Stimulated activated effector memory CD8-positive, alpha-beta T cell treated with anti-CD3 and anti-CD28 coated beads, Interleukin-12 subunit alpha, Interleukin-12 subunit beta, amount 100 ng/mL, for 72 hours (primary cell): ENCODE measurements at regions not wholly inside any gene's neighbourhood (a gene's known extent, or its start where the extent isn't known, plus 50 kb on each side); places are given as distances from the start of the nearest gene placed in this dataset.
"Not testable (repeated sequence)": the region's sequence is repeated elsewhere in the genome, so short reads cannot be mapped to it uniquely, and the experiment has no call there.

Experiments
- ATAC-seq: fragments of 150-1000 bp; cut with Tn5 transposase; 2 replicates; pipeline ENCODE4 v1.10.0; 2021
- DNase-seq, 2 donors: peaks; one replicate each; pipeline ENCODE4 v3.0.0; 2021 to 2022; ENCODE audit warnings: low spot score in 2 of 2
- H3K27ac Mint-ChIP-seq: one replicate; pipeline ENCODE4 v1.8.0; 2022; ENCODE audit warnings: mild to moderate bottlenecking, mixed read lengths
- H3K36me3 Mint-ChIP-seq: one replicate; pipeline ENCODE4 v1.8.0; 2022; ENCODE audit warnings: mild to moderate bottlenecking, mixed read lengths
- H3K4me1 Mint-ChIP-seq: one replicate; pipeline ENCODE4 v1.8.0; 2022; ENCODE audit warnings: mixed read lengths
- H3K4me3 Mint-ChIP-seq: one replicate; pipeline ENCODE4 v1.8.0; 2022; ENCODE audit warnings: mild to moderate bottlenecking, mixed read lengths
- H3K9me3 Mint-ChIP-seq: one replicate; pipeline ENCODE4 v1.8.0; 2022; ENCODE audit warnings: mixed read lengths

DNA sequence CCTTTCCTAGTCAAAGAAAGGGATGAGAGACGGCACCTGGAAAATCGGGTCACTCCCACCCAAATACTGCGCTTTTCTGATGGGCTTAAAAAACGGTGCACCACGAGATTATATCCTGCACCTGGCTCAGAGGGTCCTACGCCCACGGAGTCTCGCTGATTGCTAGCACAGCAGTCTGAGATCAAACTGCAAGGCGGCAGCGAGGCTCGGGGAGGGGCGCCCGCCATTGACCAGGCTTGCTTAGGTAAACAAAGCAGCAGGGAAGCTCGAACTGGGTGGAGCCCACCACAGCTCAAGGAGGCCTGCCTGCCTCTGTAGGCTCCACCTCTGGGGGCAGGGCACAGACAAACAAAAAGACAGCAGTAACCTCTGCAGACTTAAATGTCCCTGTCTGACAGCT is 309.9 kb downstream of the KIF20B start:
- H3K4me3 Mint-ChIP-seq, H3K36me3 Mint-ChIP-seq, H3K4me1 Mint-ChIP-seq, ATAC-seq, H3K27ac Mint-ChIP-seq, DNase-seq, H3K9me3 Mint-ChIP-seq: not testable (repeated sequence)

DNA sequence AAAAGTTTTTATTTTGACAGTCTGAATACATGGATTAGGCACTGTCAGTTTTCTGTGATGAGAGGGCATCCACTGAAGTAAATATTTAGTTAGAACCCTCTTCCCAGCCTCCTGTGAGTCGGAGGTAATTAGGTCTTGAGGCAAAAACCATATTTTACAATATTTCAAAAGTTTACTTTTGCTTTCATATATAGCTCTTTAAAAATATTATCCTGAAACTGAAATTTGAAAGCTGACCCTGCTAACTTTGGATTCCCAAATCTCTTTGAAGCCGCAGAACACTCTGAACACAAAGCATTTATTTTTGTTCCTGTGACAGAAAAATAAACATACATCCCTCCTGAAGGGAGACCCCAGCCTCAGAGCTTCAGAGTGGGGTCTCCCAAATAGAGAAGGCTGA is 317.4 kb downstream of the KIF20B start:
- Mint-ChIP-seq H3K4me1 (no peaks in the 10 kb centered on the region), H3K36me3 (no peaks in the 10 kb centered on the region), H3K27ac (no peak overlapping the region), H3K9me3 (no peaks in the 10 kb centered on the region), H3K4me3 (no peak overlapping the region)
- ATAC-seq (no peak), DNase-seq (no peak)

DNA sequence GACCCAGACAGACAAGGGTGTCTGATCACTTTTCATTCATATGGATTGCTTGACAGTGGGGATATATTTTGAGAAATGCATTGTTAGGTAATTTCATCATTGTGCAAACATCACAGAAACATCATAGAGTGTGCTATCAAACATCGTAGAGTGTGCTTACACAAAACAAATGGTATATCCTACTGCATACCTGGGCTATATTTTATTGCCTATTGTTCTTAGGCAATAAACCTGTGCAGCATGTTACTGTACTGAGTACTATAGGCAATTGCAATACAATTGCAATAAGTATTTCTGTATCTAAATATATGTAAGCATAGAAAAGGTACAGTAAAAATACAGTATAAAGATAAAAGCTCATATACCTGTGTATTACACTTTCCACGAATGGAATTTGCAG is 319.1 kb downstream of the KIF20B start:
- Mint-ChIP-seq H3K4me1 (no peaks in the 10 kb centered on the region), H3K36me3 (no peaks in the 10 kb centered on the region), H3K27ac (no peak overlapping the region), H3K4me3 (no peak overlapping the region), H3K9me3 (no peaks in the 10 kb centered on the region)
- DNase-seq (no peak), ATAC-seq (no peak)

DNA sequence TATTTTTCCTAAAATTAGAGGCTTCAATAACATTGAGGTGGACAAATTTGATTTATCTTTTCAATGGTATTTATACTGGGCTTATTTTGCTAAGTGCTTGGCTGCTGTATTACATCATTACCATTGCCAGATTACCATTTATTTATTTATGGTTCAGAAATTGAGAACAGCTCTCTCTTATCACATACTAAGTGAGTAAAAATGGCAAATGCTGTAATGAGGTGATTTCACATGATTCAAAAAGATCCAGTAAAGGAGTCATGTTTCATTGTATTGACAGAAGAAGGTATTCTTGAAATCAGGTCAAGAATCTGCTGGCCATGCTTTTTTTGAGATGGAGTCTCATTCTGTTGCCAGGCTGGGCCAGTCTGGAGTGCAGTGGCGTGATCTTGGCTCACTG is 322.6 kb downstream of the KIF20B start:
- Mint-ChIP-seq H3K4me3 (no peak overlapping the region), H3K4me1 (no peaks in the 10 kb centered on the region), H3K27ac (no peak overlapping the region), H3K9me3 (no peaks in the 10 kb centered on the region), H3K36me3 (no peaks in the 10 kb centered on the region)
- DNase-seq (no peak), ATAC-seq (no peak)

DNA sequence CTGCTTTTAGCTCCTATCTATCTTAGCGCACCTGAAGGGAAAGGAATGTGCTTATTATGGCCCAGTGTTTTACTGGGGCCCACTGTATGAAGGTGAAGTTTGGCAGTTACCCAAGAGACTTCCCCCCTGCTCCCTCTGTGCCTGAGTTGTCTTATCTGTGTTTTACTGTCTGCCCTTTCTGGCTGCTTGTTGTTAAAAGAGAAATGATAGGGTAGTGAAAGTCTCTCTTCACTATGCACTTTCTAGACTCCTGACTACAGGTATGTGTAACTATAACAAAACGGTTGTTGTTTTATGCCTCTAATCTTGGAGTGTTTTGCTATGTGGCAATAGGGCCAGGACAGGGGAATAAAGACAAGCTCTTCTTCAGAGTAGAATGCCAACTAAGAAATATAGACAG is 326.9 kb downstream of the KIF20B start:
- H3K4me1 Mint-ChIP-seq, result no peaks in the 10 kb centered on the region
- DNase-seq (no peak), ATAC-seq (no peak)
- H3K36me3 Mint-ChIP-seq, result no peaks in the 10 kb centered on the region
- no peaks in the 10 kb centered on the region for H3K9me3 Mint-ChIP-seq
- no peak overlapping the region for H3K4me3 Mint-ChIP-seq
- H3K27ac Mint-ChIP-seq, result no peak overlapping the region

DNA sequence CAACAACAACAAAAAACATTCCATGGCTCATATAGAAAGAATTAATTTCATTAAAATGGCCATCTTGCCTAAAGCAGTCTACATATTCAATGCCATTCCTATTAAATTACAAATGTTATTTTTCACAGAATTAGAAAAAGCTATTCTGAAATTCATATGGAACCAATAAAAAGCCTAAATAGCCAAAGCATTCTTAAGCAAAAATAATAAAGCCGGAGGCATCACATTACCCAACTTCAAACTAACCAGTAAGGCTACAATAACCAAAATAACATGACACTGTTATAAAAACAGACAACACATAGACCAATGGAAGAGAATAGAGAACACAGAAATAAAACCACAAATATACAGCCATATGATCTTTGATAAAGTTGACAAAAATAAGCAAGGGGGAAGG is 330.4 kb downstream of the KIF20B start:
- Mint-ChIP-seq H3K9me3 (no peaks in the 10 kb centered on the region), H3K27ac (no peak overlapping the region), H3K4me1 (no peaks in the 10 kb centered on the region), H3K36me3 (no peaks in the 10 kb centered on the region), H3K4me3 (no peak overlapping the region)
- DNase-seq (no peak), ATAC-seq (no peak)

DNA sequence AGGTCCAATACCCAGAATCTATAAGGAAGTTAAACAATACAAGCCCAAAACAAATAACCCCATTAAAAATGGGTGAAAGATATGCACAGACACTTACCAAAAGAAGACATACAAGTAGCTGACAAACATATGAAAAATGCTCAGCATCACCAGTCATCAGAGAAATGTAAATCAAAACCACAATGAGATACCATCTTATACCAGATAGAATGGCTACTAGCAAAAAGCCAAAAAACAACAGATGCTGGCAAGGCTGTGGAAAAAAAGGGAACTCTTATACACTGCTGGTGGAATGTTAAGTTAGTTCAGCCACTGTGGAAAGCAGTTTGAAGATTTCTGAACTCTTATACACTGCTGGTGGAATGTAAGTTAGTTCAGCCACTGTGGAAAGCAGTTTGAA is 331.1 kb downstream of the KIF20B start:
- H3K4me3 Mint-ChIP-seq, result no peak overlapping the region
- no peak overlapping the region for H3K27ac Mint-ChIP-seq
- no peaks in the 10 kb centered on the region for H3K36me3 Mint-ChIP-seq
- H3K9me3 Mint-ChIP-seq, result no peaks in the 10 kb centered on the region
- ATAC-seq (no peak), DNase-seq (no peak)
- no peaks in the 10 kb centered on the region for H3K4me1 Mint-ChIP-seq

DNA sequence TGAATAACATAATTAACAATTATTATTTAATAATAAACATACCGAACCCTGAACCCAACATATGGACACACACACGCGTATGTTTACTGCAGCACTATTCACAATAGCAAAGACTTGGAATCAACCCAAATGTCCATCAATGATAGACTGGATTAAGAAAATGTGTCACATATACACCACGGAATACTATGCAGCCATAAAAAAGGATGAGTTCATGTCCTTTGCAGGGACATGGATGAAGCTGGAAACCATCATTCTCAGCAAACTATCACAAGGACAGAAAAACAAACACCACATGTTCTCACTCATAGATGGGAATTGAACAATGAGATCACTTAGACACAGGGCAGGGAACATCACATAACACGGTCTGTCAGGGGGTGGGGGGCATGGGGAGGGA is 333.5 kb downstream of the KIF20B start:
- H3K27ac Mint-ChIP-seq, H3K36me3 Mint-ChIP-seq, H3K4me3 Mint-ChIP-seq, DNase-seq, H3K4me1 Mint-ChIP-seq, ATAC-seq, H3K9me3 Mint-ChIP-seq: not testable (repeated sequence)

DNA sequence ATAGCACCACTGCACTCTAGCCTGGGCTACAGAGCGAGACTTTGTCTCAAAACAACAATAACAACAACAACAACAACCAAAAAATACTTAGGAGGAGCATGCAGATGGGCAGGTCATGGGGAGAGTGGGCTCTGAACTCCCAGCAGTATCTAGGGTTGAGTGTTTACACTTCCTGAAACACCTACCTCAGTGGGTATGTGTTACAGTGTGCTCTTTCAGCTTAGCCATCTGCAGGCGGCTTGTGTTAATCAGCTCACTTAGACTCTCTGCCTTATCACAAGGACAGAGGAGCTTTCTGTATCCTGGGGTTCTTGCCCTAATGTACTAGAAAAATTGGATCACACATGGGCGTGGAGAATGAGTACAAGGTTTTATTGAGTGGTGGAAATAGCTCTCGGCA is 340.2 kb downstream of the KIF20B start:
- no peaks in the 10 kb centered on the region for H3K36me3 Mint-ChIP-seq
- no peaks in the 10 kb centered on the region for H3K4me1 Mint-ChIP-seq
- ATAC-seq (no peak), DNase-seq (no peak)
- H3K9me3 Mint-ChIP-seq, result no peaks in the 10 kb centered on the region
- H3K4me3 Mint-ChIP-seq, result no peak overlapping the region
- no peak overlapping the region for H3K27ac Mint-ChIP-seq

DNA sequence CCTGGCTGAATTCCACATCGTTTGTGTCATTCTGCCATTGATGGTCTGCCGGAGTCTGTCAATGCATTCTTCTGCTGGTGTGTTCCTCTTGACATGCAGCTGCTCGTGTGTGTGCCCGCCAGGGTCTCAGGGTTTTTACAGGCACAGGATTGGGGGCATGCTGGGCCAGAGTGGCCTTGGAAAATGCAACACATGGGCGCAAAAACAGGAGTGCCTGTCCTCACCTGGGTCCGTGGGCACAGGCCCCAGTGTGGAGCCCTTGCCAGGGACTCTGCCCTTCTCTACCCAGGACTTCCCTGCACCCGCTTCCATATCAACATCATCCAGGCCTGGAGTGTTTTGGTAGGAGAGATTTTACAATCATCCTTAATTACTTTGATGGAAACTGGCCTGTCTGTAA is 340.7 kb downstream of the KIF20B start:
- Mint-ChIP-seq H3K36me3 (no peaks in the 10 kb centered on the region), H3K4me1 (no peaks in the 10 kb centered on the region), H3K9me3 (no peaks in the 10 kb centered on the region), H3K4me3 (no peak overlapping the region), H3K27ac (no peak overlapping the region)
- ATAC-seq (no peak), DNase-seq (no peak)

DNA sequence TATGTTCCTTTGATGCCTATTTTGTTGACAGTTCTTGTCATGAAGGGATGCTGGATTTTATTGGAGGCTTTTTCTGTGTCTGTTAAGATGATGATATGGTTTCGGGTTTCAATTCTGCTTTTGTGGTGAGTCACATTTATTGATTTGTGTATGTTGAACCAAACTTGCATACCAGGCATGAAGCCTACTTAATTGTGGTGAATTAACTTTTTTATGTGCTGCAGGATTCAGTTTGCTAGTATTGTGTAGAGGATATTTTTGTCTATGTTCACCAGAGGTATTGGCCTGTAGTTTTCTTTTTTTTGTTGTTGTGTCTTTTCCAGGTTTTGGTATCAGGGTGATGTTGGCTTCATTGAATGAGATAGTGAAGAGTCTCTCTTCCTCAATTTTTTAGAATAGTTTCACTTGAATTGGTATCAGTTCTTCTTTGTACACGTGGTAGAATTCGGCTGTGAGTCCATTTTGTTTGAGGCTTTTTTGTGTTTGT is 345.9 kb downstream of the KIF20B start:
- no peaks in the 10 kb centered on the region for H3K4me1 Mint-ChIP-seq
- no peak overlapping the region for H3K4me3 Mint-ChIP-seq
- peaks cover 3% of the 10 kb centered on the region for H3K9me3 Mint-ChIP-seq
- H3K36me3 Mint-ChIP-seq, result no peaks in the 10 kb centered on the region
- DNase-seq (no peak), ATAC-seq (no peak)
- H3K27ac Mint-ChIP-seq, result no peak overlapping the region

DNA sequence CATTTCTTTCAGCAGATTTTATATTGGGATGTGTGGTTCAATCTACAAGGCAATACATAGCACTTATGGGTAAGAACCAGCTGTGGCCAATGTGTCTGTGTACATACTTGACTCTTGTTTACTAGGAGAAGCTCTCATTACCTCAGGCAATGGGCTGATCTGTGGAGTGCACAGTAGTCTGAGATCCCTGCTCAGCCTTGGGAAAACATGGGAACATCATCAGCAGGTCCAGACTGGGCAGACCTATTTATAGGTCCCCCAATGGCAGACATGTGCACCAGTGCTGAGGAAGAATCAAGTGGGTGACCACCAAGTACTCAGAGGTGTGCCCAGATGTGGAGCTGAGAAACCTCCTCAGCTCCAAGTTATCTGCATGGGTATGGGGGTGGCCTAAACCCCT is 349.7 kb downstream of the KIF20B start:
- Mint-ChIP-seq H3K27ac (no peak overlapping the region), H3K36me3 (no peaks in the 10 kb centered on the region), H3K9me3 (peaks cover 3% of the 10 kb centered on the region), H3K4me1 (no peaks in the 10 kb centered on the region), H3K4me3 (no peak overlapping the region)
- DNase-seq, result no peak
- ATAC-seq, result no peak

DNA sequence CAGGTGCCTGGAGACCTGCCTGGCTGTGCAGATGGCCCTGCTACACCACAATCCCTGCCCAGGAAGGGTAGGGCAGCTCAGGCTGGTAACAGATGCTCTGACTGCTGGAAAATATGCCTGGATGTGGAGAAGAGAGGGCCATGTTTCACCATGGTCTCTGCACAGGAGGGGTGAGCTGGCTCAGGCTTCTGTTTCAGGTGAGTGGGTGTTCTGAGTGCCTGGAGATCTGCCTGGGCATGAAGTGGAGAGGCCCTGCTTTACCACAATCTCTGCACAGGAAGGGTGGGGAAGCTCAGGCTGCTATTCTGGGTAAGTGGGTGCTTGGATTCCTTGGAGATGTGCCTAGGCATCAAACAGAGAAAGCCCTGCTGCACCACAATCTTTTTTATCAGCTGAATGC is 350.1 kb downstream of the KIF20B start:
- no peak overlapping the region for H3K27ac Mint-ChIP-seq
- DNase-seq, result no peak
- ATAC-seq, result peak; percentile 48
- H3K4me1 Mint-ChIP-seq, result no peaks in the 10 kb centered on the region
- H3K4me3 Mint-ChIP-seq, result no peak overlapping the region
- no peaks in the 10 kb centered on the region for H3K36me3 Mint-ChIP-seq
- H3K9me3 Mint-ChIP-seq, result peaks cover 3% of the 10 kb centered on the region

DNA sequence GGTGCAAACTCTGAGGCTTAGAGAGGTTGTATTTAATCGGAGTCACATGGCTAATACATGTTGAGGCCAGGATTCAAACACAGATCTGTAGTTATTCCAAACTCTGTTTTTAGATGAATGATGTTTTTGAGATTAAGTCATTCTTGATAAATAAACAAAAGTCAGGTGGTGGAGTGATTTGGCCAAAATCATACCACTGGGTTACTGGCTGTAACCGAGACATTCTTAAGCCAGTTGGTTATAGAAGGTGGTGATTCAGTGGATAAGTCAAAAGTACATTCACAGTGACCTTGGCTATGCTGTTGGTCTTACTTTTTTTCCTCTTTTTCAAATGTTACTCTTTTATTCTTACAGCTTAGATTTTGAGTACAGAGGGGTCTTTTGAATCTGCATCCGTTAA is 361.4 kb downstream of the KIF20B start:
- ATAC-seq, result no peak
- no peaks in the 10 kb centered on the region for H3K4me1 Mint-ChIP-seq
- DNase-seq, result no peak
- no peak overlapping the region for H3K4me3 Mint-ChIP-seq
- H3K9me3 Mint-ChIP-seq, result no peaks in the 10 kb centered on the region
- no peak overlapping the region for H3K27ac Mint-ChIP-seq
- no peaks in the 10 kb centered on the region for H3K36me3 Mint-ChIP-seq

DNA sequence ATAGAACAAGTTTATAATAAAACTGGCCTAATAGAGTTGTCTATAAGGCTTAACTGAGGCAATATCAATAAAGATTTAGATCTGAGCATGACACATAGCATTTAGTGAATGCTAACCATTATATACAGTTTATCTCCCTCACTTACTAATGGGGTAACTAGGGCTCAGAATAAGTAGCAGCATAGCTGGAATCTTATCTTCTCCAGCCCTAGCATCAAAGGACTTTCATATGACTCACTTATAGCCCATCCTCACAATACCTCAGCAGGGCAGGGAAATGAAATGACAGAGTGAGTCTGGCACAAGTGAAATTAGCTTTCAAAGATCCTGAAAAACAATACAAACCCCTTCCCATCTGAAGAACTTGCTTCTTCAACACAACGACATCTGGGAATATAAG is 362.9 kb downstream of the KIF20B start:
- H3K27ac Mint-ChIP-seq, result no peak overlapping the region
- no peak for DNase-seq
- no peaks in the 10 kb centered on the region for H3K36me3 Mint-ChIP-seq
- peaks cover 3% of the 10 kb centered on the region for H3K9me3 Mint-ChIP-seq
- no peaks in the 10 kb centered on the region for H3K4me1 Mint-ChIP-seq
- no peak overlapping the region for H3K4me3 Mint-ChIP-seq
- no peak for ATAC-seq

DNA sequence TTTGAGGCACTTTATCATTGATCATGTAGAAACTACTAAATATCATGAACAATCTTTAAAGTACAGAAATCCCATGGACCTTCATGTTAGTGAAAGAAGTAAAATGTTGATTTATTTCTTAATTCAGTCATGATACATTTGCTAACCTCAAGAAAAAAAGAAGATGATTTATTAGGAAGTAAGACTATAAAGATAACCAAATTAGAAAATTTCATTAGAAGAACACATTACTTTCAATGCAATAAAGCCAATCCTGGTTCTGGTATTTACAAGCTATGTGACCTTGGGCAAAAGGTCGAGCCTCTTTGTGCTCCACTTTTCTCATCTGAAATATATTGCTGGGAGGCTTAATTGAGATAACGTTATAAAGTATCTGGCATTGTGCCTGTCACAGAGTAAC is 365.0 kb downstream of the KIF20B start:
- DNase-seq, result no peak

DNA sequence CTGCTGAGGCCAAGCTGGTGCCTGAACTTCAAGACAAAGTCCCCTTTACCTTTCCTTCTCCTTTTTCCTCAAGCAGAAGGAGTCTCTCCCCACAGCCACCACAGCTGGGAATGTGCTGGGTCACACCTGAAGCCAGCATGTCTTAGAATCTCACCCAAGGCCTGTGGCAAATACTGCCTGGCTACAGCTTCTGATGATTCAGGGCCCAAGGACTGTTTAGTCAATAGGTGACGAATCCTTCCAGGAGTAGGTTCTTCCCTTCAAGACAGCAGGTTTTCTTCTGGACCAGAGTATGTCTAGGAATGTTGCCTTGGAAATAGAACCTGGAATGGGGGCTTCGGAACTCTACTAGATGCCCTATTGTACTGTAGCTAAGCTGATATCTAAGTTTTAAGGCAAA is 374.6 kb downstream of the KIF20B start:
- H3K4me3 Mint-ChIP-seq, result no peak overlapping the region
- ATAC-seq (no peak), DNase-seq (no peak)
- H3K36me3 Mint-ChIP-seq, result no peaks in the 10 kb centered on the region
- H3K9me3 Mint-ChIP-seq, result peaks cover 9% of the 10 kb centered on the region
- H3K27ac Mint-ChIP-seq, result no peak overlapping the region
- H3K4me1 Mint-ChIP-seq, result no peaks in the 10 kb centered on the region

More for the DNA sequence above, 365.0 kb downstream of the KIF20B start:
- peaks cover 3% of the 10 kb centered on the region for H3K9me3 Mint-ChIP-seq
- H3K27ac Mint-ChIP-seq, result no peak overlapping the region
- H3K36me3 Mint-ChIP-seq, result no peaks in the 10 kb centered on the region
- no peaks in the 10 kb centered on the region for H3K4me1 Mint-ChIP-seq
- no peak overlapping the region for H3K4me3 Mint-ChIP-seq
- ATAC-seq, result no peak
